Loucy (cell line): ENCODE measurements at regions not wholly inside any gene's neighbourhood (a gene's known extent, or its start where the extent isn't known, plus 50 kb on each side); places are given as distances from the start of the nearest gene placed in this dataset.

Experiments
- CTCF ChIP-seq: fragments of 200-600 bp; sonication (generic); conservative IDR thresholded peaks from 2 replicates; pipeline ENCODE4 v1.5.1; 2014; ENCODE audit warnings: mild to moderate bottlenecking, antibody characterized with exemption, low read length
- EZH2phosphoT487 ChIP-seq: fragments of 200-600 bp; IDR thresholded peaks from 2 replicates; pipeline ENCODE4 v1.6.1; 2018; ENCODE audit warnings: antibody characterized with exemption, mild to moderate bottlenecking, moderate library complexity, borderline replicate concordance

DNA sequence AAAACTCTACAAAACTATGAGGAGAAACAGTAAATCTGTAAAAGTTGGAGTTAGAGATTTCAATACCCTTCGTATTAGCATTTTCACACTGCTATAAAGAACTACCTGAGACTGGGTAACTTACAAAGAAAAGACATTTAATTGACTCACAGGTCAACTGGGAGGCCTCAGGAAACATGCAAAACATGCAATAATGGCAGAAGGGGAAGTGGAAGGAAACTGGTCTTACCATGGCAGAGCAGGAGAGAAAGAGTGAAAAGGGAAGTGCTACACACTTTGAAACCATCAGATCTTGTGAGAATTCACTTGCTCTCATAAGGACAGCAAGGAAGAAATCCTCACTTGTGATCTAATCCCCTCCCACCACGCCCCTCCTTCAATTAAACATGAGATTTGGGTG, 949.9 kb downstream of the TECRL start:
- no peak for TF ChIP-seq CTCF
- TF ChIP-seq EZH2phosphoT487, result no peak
